Peyer's patch (tissue), 4 donors: ENCODE measurements at regions not wholly inside any gene's neighbourhood (a gene's known extent, or its start where the extent isn't known, plus 50 kb on each side); places are given as distances from the start of the nearest gene placed in this dataset.

ENCODE experiments used
- DNase-seq, 3 donors: peaks; one replicate each; pipeline ENCODE4 v3.0.0-alpha.2; 2017 to 2019
- H3K27ac ChIP-seq, 4 donors: fragments of 200-600 bp; sonication (generic); one replicate each; pipeline ENCODE4 v1.5.1; 2016 to 2019
- H3K27me3 ChIP-seq, 2 donors: fragments of 200-600 bp; sonication (generic); one replicate each; pipeline ENCODE4 v1.5.1; 2019
- H3K36me3 ChIP-seq, 3 donors: fragments of 200-600 bp; sonication (generic); one replicate each; pipeline ENCODE4 v1.5.1; 2016 to 2019
- H3K4me1 ChIP-seq, 4 donors: fragments of 200-600 bp; sonication (generic); one replicate each; pipeline ENCODE4 v1.5.1; 2016 to 2019
- H3K4me3 ChIP-seq, 4 donors: fragments of 200-600 bp; sonication (generic); 1 replicate in 3 of 4; 2 replicates in 1 of 4; pipeline ENCODE4 v1.5.1; 2016 to 2019; ENCODE audit warnings: mild to moderate bottlenecking in 1 of 4
- H3K9me3 ChIP-seq, 4 donors: fragments of 200-600 bp; sonication (generic); one replicate each; pipeline ENCODE4 v1.5.1; 2016 to 2019; ENCODE audit warnings: mild to moderate bottlenecking in 1 of 4
- POLR2A ChIP-seq, 2 donors: fragments of 450-650 bp; IDR thresholded peaks; one replicate each; pipeline ENCODE4 v1.5.1; 2017; ENCODE audit warnings: antibody characterized with exemption in 2 of 2, mild to moderate bottlenecking in 2 of 2, moderate library complexity in 2 of 2
- TF ChIP-seq, protein P1 (sequence below), 6 experiments: fragments of 450-650 bp in 4 of 6; fragments of 200-600 bp in 2 of 6; sonication (generic) in 1 of 6; IDR thresholded peaks; one replicate each; pipeline ENCODE4 v1.5.1; 2017 to 2019; ENCODE audit warnings: antibody characterized with exemption in 6 of 6, mild to moderate bottlenecking in 3 of 6, moderate library complexity in 1 of 6

DNA sequence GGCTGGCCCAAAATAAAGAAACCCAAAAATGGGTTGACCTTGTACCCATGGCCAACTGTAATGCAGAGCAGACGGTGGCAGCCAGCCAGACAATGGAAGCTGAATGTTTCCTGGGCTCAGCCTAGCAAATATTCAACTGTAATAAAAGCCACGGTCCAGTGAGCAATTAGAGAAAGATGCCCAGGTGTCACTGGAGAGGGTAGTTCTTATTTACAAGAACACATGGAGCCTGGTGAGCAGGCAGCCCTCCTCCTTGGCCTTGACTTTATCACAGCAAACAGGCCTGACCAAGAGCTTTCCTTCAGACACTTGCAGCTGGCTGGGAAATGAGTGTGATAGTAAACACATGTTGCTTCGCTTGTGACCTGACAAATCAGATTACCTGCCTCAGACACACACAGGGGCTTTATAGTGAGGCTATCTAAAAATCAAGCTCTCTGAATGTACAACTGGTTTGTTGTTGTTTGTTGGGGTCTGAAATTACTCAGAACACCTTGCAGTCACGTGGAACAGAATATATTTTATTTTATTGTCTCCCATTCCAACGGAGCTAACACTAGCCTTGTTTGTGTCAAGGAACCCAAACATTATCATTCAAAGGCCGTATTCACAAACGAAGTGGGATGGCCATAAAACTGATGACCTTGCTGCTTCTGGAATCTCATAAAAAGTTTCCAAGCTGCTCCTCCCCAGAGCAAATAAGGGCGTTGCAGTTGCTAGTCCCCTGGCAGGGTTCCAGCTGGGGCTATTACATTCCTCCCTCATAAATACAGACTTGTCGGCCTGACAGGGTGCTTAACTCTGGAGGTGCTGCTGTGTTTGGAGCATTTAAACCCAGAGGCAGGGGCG is 161.1 kb downstream of the BBOX1 start:
- Histone ChIP-seq H3K27me3 (no peaks in the 10 kb centered on the region), H3K36me3 (no peaks in the 10 kb centered on the region), H3K9me3 (no peaks in the 10 kb centered on the region), H3K4me1 (peaks cover 0 to 42% (median 8%) of the 10 kb centered on the region in 4 donors), H3K27ac (peak overlapping the region in 3 of 4 donors; percentile 44 to 71 (median 69)), H3K4me3 (no peak overlapping the region)
- DNase-seq, result peak; percentile 44 to 94 (median 84)
- TF ChIP-seq, protein P1, sequence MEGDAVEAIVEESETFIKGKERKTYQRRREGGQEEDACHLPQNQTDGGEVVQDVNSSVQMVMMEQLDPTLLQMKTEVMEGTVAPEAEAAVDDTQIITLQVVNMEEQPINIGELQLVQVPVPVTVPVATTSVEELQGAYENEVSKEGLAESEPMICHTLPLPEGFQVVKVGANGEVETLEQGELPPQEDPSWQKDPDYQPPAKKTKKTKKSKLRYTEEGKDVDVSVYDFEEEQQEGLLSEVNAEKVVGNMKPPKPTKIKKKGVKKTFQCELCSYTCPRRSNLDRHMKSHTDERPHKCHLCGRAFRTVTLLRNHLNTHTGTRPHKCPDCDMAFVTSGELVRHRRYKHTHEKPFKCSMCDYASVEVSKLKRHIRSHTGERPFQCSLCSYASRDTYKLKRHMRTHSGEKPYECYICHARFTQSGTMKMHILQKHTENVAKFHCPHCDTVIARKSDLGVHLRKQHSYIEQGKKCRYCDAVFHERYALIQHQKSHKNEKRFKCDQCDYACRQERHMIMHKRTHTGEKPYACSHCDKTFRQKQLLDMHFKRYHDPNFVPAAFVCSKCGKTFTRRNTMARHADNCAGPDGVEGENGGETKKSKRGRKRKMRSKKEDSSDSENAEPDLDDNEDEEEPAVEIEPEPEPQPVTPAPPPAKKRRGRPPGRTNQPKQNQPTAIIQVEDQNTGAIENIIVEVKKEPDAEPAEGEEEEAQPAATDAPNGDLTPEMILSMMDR (IDR thresholded peaks at IDR 0.05), result no peak
- TF ChIP-seq POLR2A (IDR thresholded peaks at IDR 0.05), result no peak

DNA sequence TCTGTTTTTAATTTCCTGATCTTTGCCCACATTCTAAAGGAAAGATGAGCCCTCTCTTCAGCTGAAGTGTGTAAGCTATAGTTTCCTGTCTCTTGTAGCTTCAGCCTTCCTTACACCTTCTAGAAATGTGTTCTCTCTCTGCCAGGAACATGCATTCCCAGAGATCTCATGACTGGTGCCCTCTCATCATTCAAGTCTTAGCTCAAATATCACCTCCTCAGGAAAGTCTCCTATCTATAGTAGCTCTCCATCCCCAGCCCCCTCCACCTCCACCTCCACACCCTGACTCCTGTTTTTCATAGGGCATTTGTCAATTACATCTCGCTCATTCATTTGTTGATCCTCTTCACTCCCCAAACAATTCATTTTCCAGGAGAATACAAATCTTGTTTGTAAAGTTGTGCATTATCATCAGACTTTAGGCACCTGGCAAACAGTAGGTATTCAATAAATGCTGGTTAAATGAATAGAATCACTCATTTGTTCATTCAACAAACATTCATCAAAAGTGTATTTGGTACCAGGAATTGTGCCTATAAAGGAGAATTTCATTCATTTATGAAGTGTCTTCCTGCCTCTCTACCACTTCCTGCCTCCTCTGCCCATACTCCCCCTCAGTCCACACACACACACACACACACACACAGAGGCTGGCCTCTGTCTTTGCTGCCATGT is 160.3 kb downstream of the BBOX1 start:
- no peak for DNase-seq

DNA sequence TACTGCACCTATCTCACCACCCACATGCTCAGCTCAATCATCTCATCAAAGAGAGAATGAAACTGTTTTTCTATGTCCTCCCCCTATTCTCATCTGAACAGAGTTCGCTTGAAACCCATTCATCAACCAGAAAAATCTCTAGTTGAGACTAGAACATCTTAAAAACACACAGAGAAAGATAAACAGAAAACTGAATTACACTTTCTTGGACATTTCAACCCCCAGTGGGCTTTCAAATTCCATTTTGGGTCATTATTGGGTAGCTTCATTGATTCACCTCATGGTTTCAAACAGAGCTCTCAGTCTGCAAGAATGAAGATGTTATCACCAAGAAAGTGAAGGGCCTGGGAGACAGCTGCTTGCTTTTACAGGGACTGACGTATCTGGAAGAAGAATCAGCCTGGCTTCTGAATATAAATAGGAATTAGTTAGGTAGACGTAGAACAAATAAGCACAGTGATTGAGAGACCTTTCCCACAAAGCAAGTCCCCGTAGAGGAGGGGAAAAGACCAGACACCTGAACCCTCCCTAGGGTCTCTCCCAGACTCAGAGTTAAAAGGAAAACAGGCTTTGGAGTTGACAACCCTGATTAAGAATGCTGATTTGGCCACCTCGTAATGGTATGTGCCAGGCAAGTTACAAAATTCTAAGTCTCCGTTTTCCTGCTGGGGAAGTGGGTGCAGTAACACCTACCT is 155.7 kb downstream of the BBOX1 start:
- TF ChIP-seq POLR2A (IDR thresholded peaks at IDR 0.05), result no peak
- TF ChIP-seq, protein P1 (IDR thresholded peaks at IDR 0.05), result no peak
- peaks cover 0 to 8% (median 4%) of the 10 kb centered on the region in 4 donors for H3K4me1 ChIP-seq
- no peak overlapping the region for H3K27ac ChIP-seq
- no peak for DNase-seq
- no peaks in the 10 kb centered on the region for H3K27me3 ChIP-seq
- H3K36me3 ChIP-seq, result no peaks in the 10 kb centered on the region
- no peaks in the 10 kb centered on the region for H3K9me3 ChIP-seq
- H3K4me3 ChIP-seq, result no peak overlapping the region

More for the DNA sequence above, 160.3 kb downstream of the BBOX1 start:
- TF ChIP-seq POLR2A (IDR thresholded peaks at IDR 0.05), result no peak
- TF ChIP-seq, protein P1 (IDR thresholded peaks at IDR 0.05), result no peak
- H3K4me3 ChIP-seq, result no peak overlapping the region
- no peaks in the 10 kb centered on the region for H3K27me3 ChIP-seq
- no peaks in the 10 kb centered on the region for H3K36me3 ChIP-seq
- peak overlapping the region in 3 of 4 donors; percentile 44 to 71 (median 69) for H3K27ac ChIP-seq
- H3K4me1 ChIP-seq, result peaks cover 0 to 42% (median 8%) of the 10 kb centered on the region in 4 donors
- H3K9me3 ChIP-seq, result no peaks in the 10 kb centered on the region

DNA sequence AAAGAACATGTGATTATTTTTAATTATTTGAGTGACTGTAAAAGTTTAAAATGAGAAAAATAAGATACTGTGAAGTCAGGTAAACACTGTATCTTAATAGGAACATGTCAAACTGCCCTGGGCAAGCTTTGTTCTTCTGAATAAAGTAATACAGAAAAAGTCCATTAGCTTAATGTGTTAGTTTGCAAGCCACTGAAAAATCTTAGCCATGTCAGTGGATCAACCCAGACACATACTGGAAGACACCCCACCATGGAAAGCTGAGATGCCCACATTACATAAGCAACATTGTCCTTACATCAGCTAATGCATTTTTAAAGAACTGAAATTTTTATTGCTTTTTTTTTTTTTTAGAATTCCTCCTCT is 155.2 kb downstream of the BBOX1 start:
- Histone ChIP-seq H3K9me3 (no peaks in the 10 kb centered on the region), H3K4me3 (no peak overlapping the region), H3K27ac (no peak overlapping the region), H3K27me3 (no peaks in the 10 kb centered on the region), H3K4me1 (peaks cover 0 to 3% (median 2%) of the 10 kb centered on the region in 4 donors), H3K36me3 (no peaks in the 10 kb centered on the region)
- no peak for DNase-seq
- TF ChIP-seq, protein P1 (IDR thresholded peaks at IDR 0.05), result no peak
- no peak for TF ChIP-seq POLR2A (IDR thresholded peaks at IDR 0.05)

DNA sequence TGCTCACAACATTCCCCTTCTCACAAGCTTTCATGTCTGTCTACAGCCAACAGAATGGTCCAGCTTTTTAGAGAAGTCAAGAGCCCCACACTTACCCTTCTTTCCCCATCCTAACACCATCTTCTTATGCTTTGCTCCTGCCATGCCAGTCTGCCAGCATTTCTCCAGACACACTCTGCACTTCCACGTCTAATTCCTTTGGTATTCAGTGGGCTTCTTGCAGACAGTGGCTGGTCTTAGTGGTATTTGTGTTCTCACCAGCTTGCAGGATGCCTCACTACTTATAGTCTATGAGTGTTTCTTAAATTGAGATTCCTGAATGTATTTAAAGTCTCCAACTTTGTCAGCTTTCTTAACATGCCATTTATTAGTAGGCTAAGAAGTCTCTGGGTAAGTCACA is 154.4 kb downstream of the BBOX1 start:
- no peak for TF ChIP-seq POLR2A (IDR thresholded peaks at IDR 0.05)
- TF ChIP-seq, protein P1 (IDR thresholded peaks at IDR 0.05), result no peak
- no peak for DNase-seq
- no peaks in the 10 kb centered on the region for H3K4me1 ChIP-seq

More for the DNA sequence above, 154.4 kb downstream of the BBOX1 start:
- Histone ChIP-seq H3K36me3 (no peaks in the 10 kb centered on the region), H3K27me3 (no peaks in the 10 kb centered on the region), H3K9me3 (no peaks in the 10 kb centered on the region), H3K4me3 (no peak overlapping the region), H3K27ac (no peak overlapping the region)
